GM12873 (cell line): ENCODE measurements at regions not wholly inside any gene's neighbourhood (a gene's known extent, or its start where the extent isn't known, plus 50 kb on each side); places are given as distances from the start of the nearest gene placed in this dataset.

ENCODE experiments used
- TF ChIP-seq, protein P1 (sequence below): IDR thresholded peaks from 2 replicates; pipeline ENCODE4 v1.5.1; 2012; ENCODE audit warnings: low read depth, mild to moderate bottlenecking, moderate library complexity, low read length, control low read depth; ENCODE audit not compliant: insufficient read depth; ENCODE audit errors: missing control alignments

DNA sequence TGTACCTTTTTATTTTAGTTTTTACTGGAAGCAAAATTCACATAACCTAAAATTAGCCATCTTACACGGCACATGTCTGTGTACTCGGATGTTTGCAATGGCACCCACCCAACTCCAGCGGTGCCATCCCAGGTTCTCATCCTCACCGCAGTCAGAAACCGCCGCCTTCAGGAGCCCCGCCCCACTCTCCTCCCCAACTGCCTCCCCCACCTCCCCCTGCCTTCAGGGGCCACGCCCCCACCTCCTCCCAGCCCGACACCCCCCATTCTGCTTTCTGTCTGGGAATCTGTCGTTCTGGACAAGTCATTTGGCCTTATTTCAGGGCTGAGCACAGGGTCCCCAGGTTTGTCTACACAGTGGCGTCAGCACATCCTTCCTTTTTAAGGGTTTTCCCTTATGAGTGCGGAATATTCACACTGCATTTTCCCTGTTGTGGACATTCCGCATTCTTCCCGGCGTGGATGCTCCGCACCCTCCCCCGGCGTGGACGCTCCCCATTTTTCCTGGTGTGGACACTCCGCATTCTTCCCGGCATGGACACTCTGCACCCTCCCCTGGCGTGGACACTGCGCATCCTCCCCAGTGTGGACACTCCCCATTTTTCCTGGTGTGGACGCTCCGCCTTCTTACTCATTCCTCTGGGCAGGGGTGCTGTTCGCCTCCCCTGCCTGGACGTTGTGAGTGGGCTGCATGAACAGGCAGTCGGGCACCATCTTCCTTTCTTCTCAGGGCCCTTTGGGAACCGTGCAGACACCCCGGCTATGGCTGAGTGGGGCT lies 135.4 kb upstream of the NKX1-1 start:
- TF ChIP-seq, protein P1, sequence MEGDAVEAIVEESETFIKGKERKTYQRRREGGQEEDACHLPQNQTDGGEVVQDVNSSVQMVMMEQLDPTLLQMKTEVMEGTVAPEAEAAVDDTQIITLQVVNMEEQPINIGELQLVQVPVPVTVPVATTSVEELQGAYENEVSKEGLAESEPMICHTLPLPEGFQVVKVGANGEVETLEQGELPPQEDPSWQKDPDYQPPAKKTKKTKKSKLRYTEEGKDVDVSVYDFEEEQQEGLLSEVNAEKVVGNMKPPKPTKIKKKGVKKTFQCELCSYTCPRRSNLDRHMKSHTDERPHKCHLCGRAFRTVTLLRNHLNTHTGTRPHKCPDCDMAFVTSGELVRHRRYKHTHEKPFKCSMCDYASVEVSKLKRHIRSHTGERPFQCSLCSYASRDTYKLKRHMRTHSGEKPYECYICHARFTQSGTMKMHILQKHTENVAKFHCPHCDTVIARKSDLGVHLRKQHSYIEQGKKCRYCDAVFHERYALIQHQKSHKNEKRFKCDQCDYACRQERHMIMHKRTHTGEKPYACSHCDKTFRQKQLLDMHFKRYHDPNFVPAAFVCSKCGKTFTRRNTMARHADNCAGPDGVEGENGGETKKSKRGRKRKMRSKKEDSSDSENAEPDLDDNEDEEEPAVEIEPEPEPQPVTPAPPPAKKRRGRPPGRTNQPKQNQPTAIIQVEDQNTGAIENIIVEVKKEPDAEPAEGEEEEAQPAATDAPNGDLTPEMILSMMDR = no peak

DNA sequence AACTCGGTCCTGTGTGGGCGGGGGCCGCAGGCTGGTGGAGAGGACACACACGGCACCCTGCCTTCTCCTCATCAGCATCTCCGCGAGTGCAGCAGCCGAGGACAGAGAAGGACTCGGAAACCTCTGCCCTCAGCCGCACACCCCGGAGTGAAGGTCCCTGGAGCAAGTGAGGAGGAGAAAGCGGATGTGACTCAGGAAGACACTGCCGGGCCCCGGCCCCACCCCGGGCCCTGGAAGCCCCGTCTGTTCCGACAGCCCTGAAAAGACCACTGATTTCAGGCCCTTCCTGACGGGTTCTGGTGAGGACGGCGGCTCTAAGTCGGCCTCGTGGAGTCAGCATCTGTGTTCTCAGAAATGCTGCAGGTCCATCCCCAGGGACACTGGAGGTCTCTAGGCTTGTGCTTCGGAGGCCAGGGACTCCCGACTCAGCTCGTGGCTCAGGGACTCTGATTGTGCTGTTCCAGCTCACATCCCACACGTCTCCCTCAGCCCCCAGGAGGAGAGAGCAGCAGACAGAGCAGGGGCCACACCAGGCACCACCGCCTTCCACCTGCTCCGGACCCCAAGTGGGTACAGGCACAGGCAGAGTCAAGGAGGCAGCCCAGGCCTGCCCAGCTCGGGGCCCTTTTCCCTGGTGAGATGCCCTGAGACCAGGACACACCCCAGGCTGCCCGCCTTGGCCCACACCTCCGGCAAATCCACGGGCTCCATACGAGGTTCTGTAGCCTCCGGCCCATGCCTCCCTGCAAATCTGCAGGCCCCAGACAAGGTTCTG lies 134.5 kb upstream of the NKX1-1 start:
- TF ChIP-seq, protein P1 = no peak

DNA sequence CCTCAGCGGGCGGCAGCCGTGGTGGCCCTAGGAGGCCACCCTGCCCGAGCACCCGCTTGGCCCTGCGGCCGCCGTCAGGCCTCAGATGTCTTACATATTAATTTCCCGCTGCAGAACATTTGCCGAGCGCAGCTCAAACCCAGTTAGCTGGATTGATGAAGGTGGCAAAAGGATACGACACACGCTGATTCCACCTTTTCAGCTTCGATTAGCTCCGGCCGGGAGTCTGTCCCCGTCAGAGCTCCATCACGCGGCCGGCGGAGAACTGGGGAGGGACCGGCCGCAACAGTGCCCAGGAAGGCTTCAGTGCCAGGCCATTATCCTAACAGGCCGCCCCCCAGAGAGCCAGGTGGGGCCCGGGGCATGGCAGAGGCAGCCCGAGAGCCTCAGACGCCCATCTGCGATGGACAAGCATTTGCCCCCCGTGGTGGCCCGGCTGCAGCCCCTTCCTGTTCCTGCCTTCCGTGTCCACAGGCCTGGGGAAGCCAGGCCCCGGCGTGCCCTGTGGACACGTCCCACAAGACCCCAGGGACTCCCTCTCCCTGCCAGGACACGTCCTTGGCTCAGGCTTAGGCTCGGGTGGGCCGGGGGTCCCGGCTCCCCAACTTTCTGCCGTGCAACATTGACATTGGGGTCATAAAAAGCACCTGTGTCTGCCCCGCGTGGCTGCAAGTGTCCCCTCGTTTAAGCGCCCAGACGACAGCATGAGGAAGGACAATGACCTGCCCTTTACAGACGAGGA lies 133.8 kb upstream of the NKX1-1 start:
- TF ChIP-seq, protein P1 = no peak

DNA sequence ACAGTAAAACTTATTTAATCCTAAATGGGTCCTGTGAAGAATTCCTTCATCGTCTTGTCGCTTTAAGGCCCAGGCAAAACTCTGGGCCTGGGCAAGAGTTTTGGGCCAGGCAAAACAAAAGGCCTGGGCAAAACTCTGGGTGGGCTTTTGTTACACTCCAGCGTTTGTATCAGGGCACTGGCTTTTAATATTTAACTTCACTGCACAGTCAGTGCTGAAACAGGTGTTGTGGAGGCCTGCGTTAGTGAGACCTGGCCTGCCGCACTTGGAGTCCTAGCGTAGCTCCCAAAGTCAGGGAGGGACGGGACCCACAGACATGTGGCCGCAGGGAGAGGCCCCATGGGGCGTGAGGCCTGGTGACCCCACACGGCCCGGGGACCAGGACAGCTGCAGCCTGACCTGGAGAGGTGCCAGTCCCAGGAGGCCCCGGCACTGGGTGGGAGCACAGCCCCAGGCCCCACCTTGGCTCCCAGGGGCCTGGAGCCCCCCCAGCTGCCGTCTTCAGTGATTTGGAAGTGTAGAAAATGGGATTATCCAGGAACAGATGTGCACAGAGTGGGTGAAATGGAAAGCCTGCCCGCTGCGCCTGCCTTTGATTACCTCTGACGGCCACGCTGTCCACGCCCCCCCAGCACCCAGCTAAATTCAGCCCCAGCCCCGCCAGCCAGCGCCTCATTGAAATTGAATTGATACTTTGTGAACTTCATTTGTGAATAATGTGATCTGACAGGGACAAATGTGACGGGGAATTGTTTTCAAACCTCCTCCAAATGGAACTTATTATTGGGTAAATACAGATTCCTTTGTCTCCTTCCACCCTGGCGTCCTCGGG lies 132.9 kb upstream of the NKX1-1 start:
- TF ChIP-seq, protein P1 = no peak

DNA sequence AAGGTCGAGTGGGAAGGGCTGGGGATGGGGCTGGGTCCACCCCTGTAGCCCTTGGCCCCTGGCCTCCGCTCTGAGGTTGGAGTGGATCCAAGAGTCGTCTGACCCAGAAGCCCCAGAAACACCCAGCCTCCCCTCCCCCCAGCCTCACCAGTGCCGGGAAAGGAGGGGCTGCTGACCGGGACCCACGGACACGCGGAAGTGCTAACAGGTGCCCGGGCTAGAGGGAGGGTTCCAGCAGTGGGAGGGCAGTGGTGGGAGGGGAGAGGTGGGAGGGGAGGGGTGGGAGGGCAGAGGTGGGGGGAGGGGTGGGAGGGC lies 131.8 kb upstream of the NKX1-1 start:
- TF ChIP-seq, protein P1 = no peak

DNA sequence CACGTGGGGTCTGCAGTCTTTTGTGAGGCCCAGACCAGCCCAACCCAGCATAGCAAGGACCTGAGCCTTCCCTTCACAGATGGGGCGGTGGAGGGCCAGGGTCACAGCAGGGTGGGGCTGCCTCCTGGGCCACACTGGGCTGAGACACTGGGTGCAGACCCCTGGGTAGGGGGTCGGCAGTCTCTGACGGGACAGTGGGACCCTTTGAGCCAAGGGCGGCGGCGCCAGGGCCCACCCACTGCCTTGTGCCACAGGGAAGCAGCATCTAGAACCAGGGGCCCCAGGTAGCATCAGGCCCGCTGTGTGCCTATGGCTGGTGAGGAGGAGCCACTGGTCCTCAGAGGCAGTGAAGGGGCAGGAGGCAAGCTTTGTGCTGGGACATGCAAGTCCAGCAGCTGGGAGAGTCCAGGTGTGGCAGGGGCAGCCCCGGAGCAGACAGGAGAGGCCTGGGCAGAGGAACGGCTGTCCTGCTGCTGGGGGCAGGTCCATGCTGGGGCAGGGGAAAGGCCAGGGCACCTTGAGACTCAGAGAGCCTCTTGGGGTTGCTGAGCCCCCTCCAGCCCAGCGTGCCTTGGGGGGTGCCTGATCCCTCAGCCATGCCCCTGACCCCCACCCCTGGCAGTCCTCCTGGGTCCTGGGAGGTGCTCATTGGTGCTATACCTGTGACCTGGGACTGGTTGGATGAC lies 131.3 kb upstream of the NKX1-1 start:
- TF ChIP-seq, protein P1 = no peak
